HUES64 (cell line): ENCODE measurements at regions not wholly inside any gene's neighbourhood (a gene's known extent, or its start where the extent isn't known, plus 50 kb on each side); places are given as distances from the start of the nearest gene placed in this dataset.
"Not testable (repeated sequence)": the region's sequence is repeated elsewhere in the genome, so short reads cannot be mapped to it uniquely, and the experiment has no call there.

Experiments used
- H3K27ac ChIP-seq: 2 replicates; pipeline ENCODE4 v1.7.0; 2013; ENCODE audit warnings: low read depth, low read length, inconsistent platforms
- H3K27me3 ChIP-seq: 2 replicates; pipeline ENCODE4 v1.6.1; 2013; ENCODE audit warnings: mild to moderate bottlenecking, low read length; ENCODE audit not compliant: insufficient read depth
- H3K36me3 ChIP-seq: 2 replicates; pipeline ENCODE4 v1.6.1; 2013; ENCODE audit warnings: mild to moderate bottlenecking, low read length; ENCODE audit not compliant: insufficient read depth
- H3K4me1 ChIP-seq: 2 replicates; pipeline ENCODE4 v1.6.1; 2013; ENCODE audit warnings: mild to moderate bottlenecking, low read length, moderate library complexity; ENCODE audit not compliant: insufficient read depth
- H3K4me3 ChIP-seq: 2 replicates; pipeline ENCODE4 v1.5.1; 2013; ENCODE audit warnings: mild to moderate bottlenecking, low read length, moderate library complexity
- H3K9ac ChIP-seq: 2 replicates; pipeline ENCODE4 v1.6.1; 2013; ENCODE audit warnings: mild to moderate bottlenecking, low read depth, low read length
- H3K9me3 ChIP-seq: 2 replicates; pipeline ENCODE4 v1.6.1; 2013; ENCODE audit warnings: low read depth, low read length; ENCODE audit not compliant: insufficient read depth
- WGBS: fragments of 150-250, 120-280 bp; methylation state at CpG from one replicate; pipeline ENCODE4 v1.1.7; 2013; ENCODE audit warnings: missing lambda C conversion rate; 5-methylcytosine and 5-hydroxymethylcytosine counted together

DNA sequence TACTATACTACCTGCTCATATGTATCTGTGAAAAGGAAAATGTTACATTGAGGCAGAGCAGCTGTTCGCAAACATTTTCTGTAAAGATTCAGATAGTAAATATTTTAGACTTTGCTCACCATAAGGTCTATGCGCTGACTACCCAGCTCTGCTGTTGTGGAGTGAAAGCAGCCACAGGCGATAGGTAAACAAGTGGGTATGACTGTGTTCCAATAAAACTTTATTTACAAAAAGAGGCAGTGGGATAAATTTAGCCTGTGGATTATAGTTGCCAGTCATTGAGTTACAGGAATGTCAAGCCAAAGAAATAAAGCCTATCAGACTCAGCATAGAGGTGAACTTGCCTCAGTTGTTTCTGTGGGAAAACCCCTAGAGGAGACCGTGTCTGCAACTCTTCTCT is 487.7 kb upstream of the API5 start:
- H3K36me3 ChIP-seq = no peaks in the 10 kb centered on the region
- 0 out of 2 replicates have a peak, but pooled peaks cover 2% of the 10 kb centered on the region for H3K9me3 ChIP-seq
- H3K9ac ChIP-seq = no peak overlapping the region
- no peak overlapping the region for H3K27ac ChIP-seq
- H3K4me1 ChIP-seq = no peaks in the 10 kb centered on the region
- WGBS = 96% methylated on average over 4 of the region's 4 CpGs
- no peak overlapping the region for H3K4me3 ChIP-seq
- no peaks in the 10 kb centered on the region for H3K27me3 ChIP-seq

DNA sequence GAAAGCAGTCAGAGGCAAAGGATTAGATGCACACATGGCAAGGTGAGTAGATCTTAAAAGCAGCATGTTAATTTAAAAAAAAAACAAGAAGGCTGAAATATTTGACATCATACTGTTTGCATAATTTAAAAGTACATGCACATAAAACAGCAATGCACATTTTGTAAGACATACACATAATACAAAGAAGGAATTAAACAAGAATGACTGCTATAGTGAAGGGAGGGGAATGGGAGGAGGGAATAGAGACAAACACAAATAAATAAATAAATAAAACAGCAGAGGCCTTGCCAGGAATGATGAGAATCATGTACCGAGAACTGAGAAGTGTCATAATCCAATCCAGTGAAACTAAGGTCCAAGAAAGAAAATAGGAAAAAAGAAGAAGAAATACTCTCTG is 486.2 kb upstream of the API5 start:
- Histone ChIP-seq H3K36me3 (no peaks in the 10 kb centered on the region), H3K4me3 (no peak overlapping the region), H3K27me3 (no peaks in the 10 kb centered on the region), H3K27ac (no peak overlapping the region), H3K9me3 (0 out of 2 replicates have a peak, but pooled peaks cover 2% of the 10 kb centered on the region), H3K9ac (no peak overlapping the region), H3K4me1 (no peaks in the 10 kb centered on the region)
- WGBS = 100% methylated on average over 1 of the region's 1 CpG

- H3K27me3 ChIP-seq = no peaks in the 10 kb centered on the region
- peaks cover 2% of the 10 kb centered on the region; the same call in 1 of the 2 replicates for H3K9me3 ChIP-seq
- H3K9ac ChIP-seq = no peak overlapping the region
- no peak overlapping the region for H3K4me3 ChIP-seq
- H3K27ac ChIP-seq = no peak overlapping the region
- no peaks in the 10 kb centered on the region for H3K36me3 ChIP-seq
- H3K4me1 ChIP-seq = no peaks in the 10 kb centered on the region
- 77% methylated on average over 2 of the region's 2 CpGs for WGBS
Observed at GRCh38 chr11:42827845-42828244, 484.0 kb upstream of the API5 start.

GRCh38 chr11:42837994-42838393 is 473.8 kb upstream of the API5 start:
- 97% methylated on average over 3 of the region's 3 CpGs for WGBS
- Histone ChIP-seq H3K9ac (no peak overlapping the region), H3K27me3 (no peaks in the 10 kb centered on the region), H3K9me3 (0 out of 2 replicates have a peak, but pooled peaks cover 8% of the 10 kb centered on the region), H3K27ac (no peak overlapping the region), H3K4me3 (no peak overlapping the region), H3K36me3 (no peaks in the 10 kb centered on the region), H3K4me1 (peaks cover 21% of the 10 kb centered on the region)

DNA sequence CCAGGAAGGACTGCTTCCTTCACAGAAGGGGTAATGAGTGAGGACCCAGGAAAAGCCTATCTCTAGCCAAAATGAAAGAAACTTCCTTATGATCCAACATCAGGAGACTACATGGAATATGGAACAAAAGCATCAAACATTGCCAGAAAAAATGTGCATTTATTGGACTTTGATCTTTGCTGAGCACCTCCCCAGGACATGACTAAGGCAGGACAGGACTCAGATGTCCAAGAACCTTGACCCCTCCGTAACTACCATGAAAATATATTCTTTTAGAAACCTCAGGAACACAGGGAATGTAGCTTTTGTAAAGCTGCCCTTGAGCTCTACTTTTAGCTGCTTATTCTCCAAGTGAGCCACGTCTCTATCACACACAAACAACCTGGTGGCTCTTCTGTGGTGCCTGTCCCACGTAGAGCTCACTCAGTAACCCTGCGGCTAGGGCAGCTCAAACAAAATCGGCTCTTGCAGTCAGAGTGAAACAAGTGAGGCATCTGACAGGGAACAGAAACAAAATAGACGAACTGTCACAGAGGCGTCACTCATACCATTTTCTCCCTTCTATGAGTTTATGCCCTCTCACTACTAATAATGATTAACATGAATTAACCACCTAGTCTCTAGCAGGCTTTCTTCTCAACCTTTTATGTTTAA is 471.5 kb upstream of the API5 start:
- H3K4me1 ChIP-seq = peaks cover 21% of the 10 kb centered on the region
- no peak overlapping the region for H3K4me3 ChIP-seq
- H3K9ac ChIP-seq = no peak overlapping the region
- H3K9me3 ChIP-seq = peaks cover 11% of the 10 kb centered on the region; the same call in 1 of the 2 replicates
- no peaks in the 10 kb centered on the region for H3K27me3 ChIP-seq
- H3K36me3 ChIP-seq = no peaks in the 10 kb centered on the region
- WGBS = 92% methylated on average over 7 of the region's 7 CpGs
- H3K27ac ChIP-seq = no peak overlapping the region

GRCh38 chr11:42840860-42841259 is 470.9 kb upstream of the API5 start:
- Histone ChIP-seq H3K27ac (no peak overlapping the region), H3K4me3 (no peak overlapping the region), H3K4me1 (peaks cover 21% of the 10 kb centered on the region), H3K36me3 (no peaks in the 10 kb centered on the region), H3K27me3 (no peaks in the 10 kb centered on the region), H3K9me3 (peaks cover 9% of the 10 kb centered on the region; the same call in 1 of the 2 replicates), H3K9ac (no peak overlapping the region)
- 90% methylated on average over 2 of the region's 2 CpGs for WGBS

- peaks cover 9% of the 10 kb centered on the region; the same call in 1 of the 2 replicates for H3K9me3 ChIP-seq
- H3K36me3 ChIP-seq = no peaks in the 10 kb centered on the region
- no peak overlapping the region for H3K9ac ChIP-seq
- peaks cover 21% of the 10 kb centered on the region for H3K4me1 ChIP-seq
- WGBS = 75% methylated on average over 5 of the region's 5 CpGs
- no peak overlapping the region for H3K4me3 ChIP-seq
- no peak overlapping the region; the same call in 1 of the 2 replicates for H3K27ac ChIP-seq
- H3K27me3 ChIP-seq = no peaks in the 10 kb centered on the region
Observed at GRCh38 chr11:42841556-42841955, 470.2 kb upstream of the API5 start.

GRCh38 chr11:42849362-42849761 is 462.4 kb upstream of the API5 start:
- Histone ChIP-seq H3K36me3 (no peaks in the 10 kb centered on the region), H3K27ac (no peak overlapping the region), H3K9me3 (no peaks in the 10 kb centered on the region), H3K9ac (no peak overlapping the region), H3K4me3 (no peak overlapping the region), H3K4me1 (peaks cover 16% of the 10 kb centered on the region), H3K27me3 (no peaks in the 10 kb centered on the region)
- 60% methylated on average over 1 of the region's 2 CpGs for WGBS

DNA sequence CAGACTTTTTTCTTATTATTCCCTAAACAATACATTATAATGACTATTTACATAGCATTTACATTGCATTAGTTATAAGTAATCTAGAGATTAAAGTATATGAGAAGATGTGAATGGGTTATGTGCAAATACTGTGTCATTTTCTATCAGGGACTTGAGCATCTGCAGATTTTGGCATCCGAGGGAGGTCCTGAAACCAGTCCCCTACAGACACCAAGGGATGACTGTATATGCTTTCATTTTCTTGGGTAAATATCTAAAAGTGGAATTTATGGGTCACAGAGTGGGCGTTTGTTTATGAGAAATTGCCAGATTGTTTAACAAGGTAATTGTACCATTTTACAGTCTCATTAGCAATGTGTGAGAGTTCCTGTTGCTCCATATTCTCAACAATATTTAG is 454.5 kb upstream of the API5 start:
- Histone ChIP-seq H3K36me3 (no peaks in the 10 kb centered on the region), H3K4me3 (no peak overlapping the region), H3K9me3 (0 out of 2 replicates have a peak, but pooled peaks cover 3% of the 10 kb centered on the region), H3K27me3 (no peaks in the 10 kb centered on the region), H3K9ac (no peak overlapping the region), H3K4me1 (no peaks in the 10 kb centered on the region), H3K27ac (no peak overlapping the region)
- 63% methylated on average over 2 of the region's 2 CpGs for WGBS

GRCh38 chr11:42870480-42870879 is 441.3 kb upstream of the API5 start:
- Histone ChIP-seq H3K27ac (no peak overlapping the region), H3K4me3 (no peak overlapping the region), H3K4me1 (no peaks in the 10 kb centered on the region), H3K9ac (no peak overlapping the region), H3K27me3 (no peaks in the 10 kb centered on the region), H3K36me3 (no peaks in the 10 kb centered on the region), H3K9me3 (0 out of 2 replicates have a peak, but pooled peaks cover 5% of the 10 kb centered on the region)
- 90% methylated on average over 3 of the region's 3 CpGs for WGBS

GRCh38 chr11:42873800-42874405 is 437.9 kb upstream of the API5 start:
- not testable (repeated sequence) for H3K9me3 ChIP-seq, H3K36me3 ChIP-seq, H3K27ac ChIP-seq, H3K4me3 ChIP-seq, H3K9ac ChIP-seq, H3K27me3 ChIP-seq, H3K4me1 ChIP-seq
- 94% methylated on average over 23 of the region's 23 CpGs for WGBS
